GM23338 (cell line): ENCODE measurements at regions not wholly inside any gene's neighbourhood (a gene's known extent, or its start where the extent isn't known, plus 50 kb on each side); places are given as distances from the start of the nearest gene placed in this dataset.

Source experiments
- ATAC-seq: fragments of 200-7000 bp; cut with Tn5 transposase; 3 replicates; pipeline ENCODE4 v1.9.1; 2020
- DNase-seq: peaks from one replicate; pipeline ENCODE4 v3.0.0-alpha.2; 2015; ENCODE audit warnings: low spot score
- H2AFZ ChIP-seq: fragments of 200-600 bp; sonication (generic); 2 replicates; pipeline ENCODE4 v1.8.0; 2016; ENCODE audit warnings: antibody characterized with exemption, mild to moderate bottlenecking, moderate library complexity
- H3F3A ChIP-seq: fragments of 200-600 bp; sonication (generic); replicated peaks from 2 replicates; pipeline ENCODE4 v1.8.0; 2017; ENCODE audit warnings: antibody characterized with exemption, mixed run types, low read depth
- H3K27ac ChIP-seq: fragments of 200-600 bp; sonication (generic); 2 replicates; pipeline ENCODE4 v1.6.1; 2016; ENCODE audit warnings: low read depth
- H3K27me3 ChIP-seq: fragments of 200-600 bp; sonication (generic); 2 replicates; pipeline ENCODE4 v1.8.0; 2016; ENCODE audit warnings: mild to moderate bottlenecking, mixed run types, moderate library complexity; ENCODE audit not compliant: insufficient read depth
- H3K36me3 ChIP-seq: fragments of 200-600 bp; sonication (generic); 2 replicates; pipeline ENCODE4 v1.8.0; 2016; ENCODE audit warnings: mild to moderate bottlenecking; ENCODE audit not compliant: insufficient read depth
- H3K4me1 ChIP-seq: fragments of 200-600 bp; sonication (generic); 2 replicates; pipeline ENCODE4 v1.8.0; 2016; ENCODE audit warnings: mild to moderate bottlenecking, moderate library complexity; ENCODE audit not compliant: insufficient read depth
- H3K4me2 ChIP-seq: fragments of 200-600 bp; sonication (generic); 2 replicates; pipeline ENCODE4 v1.7.1; 2017; ENCODE audit warnings: mixed run types
- H3K4me3 ChIP-seq: fragments of 200-600 bp; sonication (generic); 2 replicates; pipeline ENCODE4 v1.6.1; 2016; ENCODE audit warnings: mixed run types
- H3K79me2 ChIP-seq: fragments of 200-600 bp; sonication (generic); replicated peaks from 2 replicates; pipeline ENCODE4 v1.8.0; 2017; ENCODE audit warnings: mild to moderate bottlenecking; ENCODE audit not compliant: insufficient read depth
- H3K9me2 ChIP-seq: fragments of 200-600 bp; sonication (generic); 2 replicates; pipeline ENCODE4 v1.8.0; 2017; ENCODE audit not compliant: insufficient read depth
- H4K20me1 ChIP-seq: fragments of 200-600 bp; sonication (generic); replicated peaks from 2 replicates; pipeline ENCODE4 v1.8.0; 2017; ENCODE audit warnings: mild to moderate bottlenecking; ENCODE audit not compliant: insufficient read depth
- H3K27ac Mint-ChIP-seq: 2 replicates; pipeline ENCODE4 v1.8.0; 2020; ENCODE audit warnings: inconsistent platforms, mild to moderate bottlenecking, moderate library complexity, mixed read lengths
- H3K27me3 Mint-ChIP-seq: 3 replicates; pipeline ENCODE4 v1.8.0; 2022; ENCODE audit warnings: low read depth, mild to moderate bottlenecking, moderate library complexity, mixed read lengths, inconsistent platforms; ENCODE audit not compliant: insufficient read depth, poor library complexity
- H3K36me3 Mint-ChIP-seq: 3 replicates; pipeline ENCODE4 v1.8.0; 2021; ENCODE audit warnings: low read depth, mild to moderate bottlenecking, inconsistent platforms, moderate library complexity, mixed read lengths
- H3K4me1 Mint-ChIP-seq: 3 replicates; pipeline ENCODE4 v1.8.0; 2020; ENCODE audit warnings: mild to moderate bottlenecking, inconsistent platforms, mixed read lengths
- H3K4me3 Mint-ChIP-seq: 3 replicates; pipeline ENCODE4 v1.8.0; 2021; ENCODE audit warnings: moderate library complexity, mild to moderate bottlenecking, inconsistent platforms, mixed read lengths
- H3K9me3 Mint-ChIP-seq: 3 replicates; pipeline ENCODE4 v1.8.0; 2020; ENCODE audit warnings: moderate library complexity, mild to moderate bottlenecking, inconsistent platforms, mixed read lengths
- CREB1 ChIP-seq: fragments of 250-450 bp; sonication (Bioruptor Pico); IDR thresholded peaks from 2 replicates; pipeline ENCODE4 v1.5.0; 2020; ENCODE audit warnings: low read depth, mild to moderate bottlenecking, moderate library complexity
- CTCF ChIP-seq, 2 experiments: fragments of 200-600 bp in 1 of 2; sonication (generic) in 1 of 2; conservative IDR thresholded peaks; 2 replicates each; pipeline versions ENCODE4 v1.5.1 to v1.6.1; 2016 to 2017; ENCODE audit warnings: antibody characterized with exemption in 2 of 2, low read depth in 2 of 2, mild to moderate bottlenecking in 2 of 2, moderate library complexity in 1 of 2
- EZH2 ChIP-seq: fragments of 200-600 bp; sonication (generic); IDR thresholded peaks from one replicate; pipeline ENCODE4 v1.8.0; 2017; ENCODE audit warnings: antibody characterized with exemption, mild to moderate bottlenecking, low read depth; ENCODE audit not compliant: unreplicated experiment
- EZH2phosphoT487 ChIP-seq: fragments of 200-600 bp; sonication (generic); IDR thresholded peaks from one replicate; pipeline ENCODE4 v1.8.1; 2018; ENCODE audit warnings: antibody characterized with exemption; ENCODE audit not compliant: unreplicated experiment
- JUNB ChIP-seq: IDR thresholded peaks from one replicate; pipeline ENCODE4 v1.6.1; 2016; ENCODE audit warnings: antibody characterized with exemption; ENCODE audit not compliant: unreplicated experiment
- NANOG ChIP-seq: IDR thresholded peaks from 2 replicates; pipeline ENCODE4 v1.6.1; 2016; ENCODE audit warnings: antibody characterized with exemption, borderline replicate concordance
- POLR2AphosphoS5 ChIP-seq: IDR thresholded peaks from 2 replicates; pipeline ENCODE4 v1.6.1; 2016; ENCODE audit warnings: antibody characterized with exemption, low read depth
- REST ChIP-seq: IDR thresholded peaks from one replicate; pipeline ENCODE4 v1.6.1; 2018; ENCODE audit warnings: antibody characterized with exemption; ENCODE audit not compliant: unreplicated experiment
- STAT1 ChIP-seq: IDR thresholded peaks from one replicate; pipeline ENCODE4 v1.6.1; 2016; ENCODE audit warnings: antibody characterized with exemption; ENCODE audit not compliant: unreplicated experiment
- ZNF114 ChIP-seq: fragments of 250-450 bp; sonication (Bioruptor Pico); IDR thresholded peaks from 2 replicates; pipeline ENCODE4 v1.5.0; 2020; ENCODE audit warnings: mild to moderate bottlenecking, moderate library complexity
- ZNF331 ChIP-seq: fragments of 250-450 bp; sonication (Bioruptor Pico); IDR thresholded peaks from 2 replicates; pipeline ENCODE4 v1.5.0; 2020; ENCODE audit warnings: low read depth, mild to moderate bottlenecking, moderate library complexity
- ZNF462 ChIP-seq: fragments of 250-450 bp; sonication (Bioruptor Pico); IDR thresholded peaks from 2 replicates; pipeline ENCODE4 v1.5.0; 2020; ENCODE audit warnings: mild to moderate bottlenecking, moderate library complexity
- TF ChIP-seq, protein P1 (sequence below): IDR thresholded peaks from 2 replicates; pipeline ENCODE4 v1.6.1; 2016; ENCODE audit warnings: antibody characterized with exemption

- Histone ChIP-seq H3K27me3 (no peaks in the 10 kb centered on the region), H3K4me3 (no peak overlapping the region), H3K27ac (no peak overlapping the region), H3K36me3 (no peaks in the 10 kb centered on the region), H3K79me2 (no peaks in the 10 kb centered on the region), H3F3A (no peaks in the 10 kb centered on the region), H3K4me1 (no peaks in the 10 kb centered on the region), H3K4me2 (no peak overlapping the region), H4K20me1 (no peaks in the 10 kb centered on the region), H3K9me2 (peaks cover 5% of the 10 kb centered on the region; the same call in 1 of the 2 replicates), H2AFZ (peak overlapping the region; percentile 49; the same call in 1 of the 2 replicates)
- no peak for DNase-seq
- Mint-ChIP-seq H3K9me3 (peaks cover 4% of the 10 kb centered on the region; the same call in 1 of the 3 replicates), H3K27ac (no peak overlapping the region), H3K4me1 (no peaks in the 10 kb centered on the region), H3K4me3 (no peak overlapping the region), H3K27me3 (no peaks in the 10 kb centered on the region), H3K36me3 (no peaks in the 10 kb centered on the region)
- no peak for ATAC-seq
- TF ChIP-seq ZNF462 (CRISPR knock-in tag) (no peak), CTCF (conservative IDR thresholded peaks at IDR 0.05; ENCODE audit: low read depth in 2 of 2) (no peak), EZH2 (no peak), EZH2phosphoT487 (no peak), JUNB (no peak), NANOG (no peak), REST (no peak), ZNF114 (no peak), CREB1 (no peak), STAT1 (no peak), POLR2AphosphoS5 (no peak), ZNF331 (CRISPR knock-in tag) (no peak)
- TF ChIP-seq, protein P1, sequence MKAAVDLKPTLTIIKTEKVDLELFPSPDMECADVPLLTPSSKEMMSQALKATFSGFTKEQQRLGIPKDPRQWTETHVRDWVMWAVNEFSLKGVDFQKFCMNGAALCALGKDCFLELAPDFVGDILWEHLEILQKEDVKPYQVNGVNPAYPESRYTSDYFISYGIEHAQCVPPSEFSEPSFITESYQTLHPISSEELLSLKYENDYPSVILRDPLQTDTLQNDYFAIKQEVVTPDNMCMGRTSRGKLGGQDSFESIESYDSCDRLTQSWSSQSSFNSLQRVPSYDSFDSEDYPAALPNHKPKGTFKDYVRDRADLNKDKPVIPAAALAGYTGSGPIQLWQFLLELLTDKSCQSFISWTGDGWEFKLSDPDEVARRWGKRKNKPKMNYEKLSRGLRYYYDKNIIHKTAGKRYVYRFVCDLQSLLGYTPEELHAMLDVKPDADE = no peak
These were observed 192.0 kb upstream of the POM121L12 start for GRCh38 chr7:52843436-52843835.
